ENCODE measurements at regions not wholly inside any gene's neighbourhood (a gene's known extent, or its start where the extent isn't known, plus 50 kb on each side); places are given as distances from the start of the nearest gene placed in this dataset.

- DNase-seq: no peak
Observed at GRCh38 chr2:153189091-153189888, 289.3 kb downstream of the RPRM start.

DNA sequence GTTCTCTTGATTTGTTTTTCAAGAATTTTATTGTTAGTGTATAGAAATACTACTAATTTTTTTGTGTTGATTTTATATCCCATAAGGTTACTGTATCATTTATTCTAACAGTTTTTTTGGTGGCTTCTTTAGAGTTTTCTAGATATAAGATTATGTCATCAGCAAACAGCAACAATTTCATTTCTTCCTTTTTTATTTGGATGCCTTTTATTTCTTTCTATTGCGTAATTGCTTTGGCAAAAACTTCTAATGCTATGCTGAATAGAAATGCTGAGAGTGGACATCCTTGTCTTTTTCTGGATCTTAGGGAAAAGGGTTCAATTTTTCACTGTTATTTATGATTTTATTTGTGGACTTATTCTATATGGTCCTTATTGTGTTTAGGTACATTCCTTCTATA, 298.8 kb downstream of the RPRM start:
- DNase-seq: no peak

GRCh38 chr2:153169609-153170008, 309.0 kb downstream of the RPRM start:
- no peak for DNase-seq

DNA sequence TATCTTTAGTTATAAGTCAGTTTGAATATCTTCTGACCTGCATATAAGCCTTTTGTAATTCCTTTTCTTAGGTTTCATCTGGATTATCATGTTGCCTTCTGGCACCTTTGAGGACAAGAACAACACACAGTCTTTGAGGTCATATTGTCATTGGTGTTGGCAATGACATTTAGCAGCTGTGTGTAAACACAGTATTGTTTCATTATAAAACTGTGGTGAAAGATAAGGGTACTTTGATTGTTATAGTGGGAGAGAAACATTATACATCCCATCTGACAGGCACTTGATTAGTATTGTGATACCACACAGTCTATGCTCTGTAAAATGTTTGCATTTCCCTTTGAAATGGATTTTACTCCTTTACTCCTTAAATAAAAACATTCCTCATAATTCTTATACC, 313.5 kb downstream of the RPRM start:
- DNase-seq: no peak

GRCh38 chr2:153163055-153163454, 315.5 kb downstream of the RPRM start:
- peak; percentile 22 for DNase-seq

DNA sequence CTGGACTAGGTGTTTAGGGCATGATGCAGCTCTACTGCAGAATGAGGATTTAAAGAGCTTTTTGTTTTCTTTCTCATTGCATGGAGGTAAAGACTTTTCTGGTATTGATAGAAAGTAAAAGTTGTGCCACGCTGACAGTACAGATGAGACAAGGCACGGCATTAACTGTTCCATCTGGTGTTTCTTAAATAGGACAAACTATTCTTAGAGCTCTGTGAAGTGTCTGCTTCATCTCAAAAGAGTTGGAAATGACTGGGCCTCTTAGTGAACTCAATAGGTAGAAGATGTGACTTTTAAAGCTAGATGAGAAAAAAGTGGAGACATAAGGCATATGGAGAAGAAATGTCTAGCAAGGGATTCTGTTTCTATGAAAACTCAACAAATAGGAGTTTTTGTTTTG, 321.8 kb downstream of the RPRM start:
- DNase-seq: no peak

DNA sequence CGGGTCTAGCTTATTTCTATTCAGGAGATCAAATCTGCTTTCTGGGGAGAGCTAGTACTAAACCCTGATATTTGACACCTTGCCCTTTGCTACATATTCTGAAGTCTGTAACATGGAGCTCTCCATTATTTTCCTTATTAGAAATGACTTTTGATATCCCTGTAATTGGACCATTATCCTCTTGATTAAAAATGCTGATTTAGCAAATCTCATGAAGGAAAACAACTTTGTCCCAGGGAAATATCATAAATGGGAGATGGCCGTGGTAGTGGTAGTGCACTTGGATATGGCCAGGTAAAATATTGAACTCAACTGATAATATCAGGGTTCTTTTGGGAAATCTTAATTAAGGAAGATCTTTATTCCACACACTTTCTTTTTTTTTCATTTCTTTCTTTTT, 326.5 kb downstream of the RPRM start:
- DNase-seq: no peak

GRCh38 chr2:153145470-153145978, 333.0 kb downstream of the RPRM start:
- DNase-seq: no peak

- DNase-seq: no peak
Observed at GRCh38 chr2:153143540-153143939, 335.0 kb downstream of the RPRM start.

DNA sequence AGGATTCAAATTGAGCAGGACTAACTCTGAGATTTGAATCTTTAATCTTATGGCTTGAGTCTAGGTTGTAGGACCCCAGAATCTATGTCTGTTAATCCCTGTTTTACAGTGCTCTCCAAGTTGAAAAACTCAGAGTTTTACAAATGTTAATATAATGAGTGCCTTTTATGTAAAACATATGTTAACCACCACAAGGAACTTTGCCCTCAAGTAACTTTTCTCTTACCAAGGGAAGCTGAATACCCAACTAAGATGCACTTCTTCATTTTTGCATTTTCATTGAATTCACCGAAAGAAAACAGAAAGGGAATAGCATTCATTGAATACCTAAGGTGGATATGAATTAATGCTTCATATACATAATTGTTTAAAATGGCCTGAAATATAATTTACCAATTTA, 338.1 kb downstream of the RPRM start:
- DNase-seq: no peak

DNA sequence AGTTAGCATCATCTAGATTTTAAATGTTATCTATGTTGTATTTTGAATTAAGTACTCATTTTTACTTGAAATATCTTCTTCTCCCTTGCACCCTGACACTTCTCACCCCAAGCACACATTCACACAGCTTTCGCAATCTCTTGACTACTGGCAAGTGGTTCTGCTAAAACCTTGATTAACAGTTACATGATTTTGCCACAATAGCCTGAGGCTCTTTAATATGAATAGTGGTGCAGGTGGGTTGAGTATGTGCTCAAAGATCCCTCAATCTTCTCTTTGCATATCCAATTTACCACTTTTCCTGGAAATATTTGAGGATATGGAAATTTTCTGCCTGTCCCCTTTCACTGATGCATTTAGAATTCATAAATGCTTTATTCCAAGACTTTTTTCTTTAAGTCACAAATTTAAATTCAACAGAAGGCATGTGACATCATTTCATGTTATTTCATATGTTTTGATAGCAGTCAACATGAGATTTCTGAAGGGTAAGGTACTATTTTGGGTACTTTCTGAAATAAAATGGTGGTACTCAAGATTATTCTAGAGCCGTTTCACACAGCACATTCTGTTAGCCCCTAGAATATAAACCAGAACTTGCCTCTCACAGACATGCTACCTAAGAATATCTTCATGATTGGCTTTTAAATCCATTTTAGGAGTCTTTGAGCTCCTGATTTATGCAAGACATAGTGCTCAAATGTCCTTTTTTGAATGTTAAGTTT, 339.7 kb downstream of the RPRM start:
- DNase-seq: no peak

GRCh38 chr2:153136216-153136615, 342.3 kb downstream of the RPRM start:
- DNase-seq: no peak

DNA sequence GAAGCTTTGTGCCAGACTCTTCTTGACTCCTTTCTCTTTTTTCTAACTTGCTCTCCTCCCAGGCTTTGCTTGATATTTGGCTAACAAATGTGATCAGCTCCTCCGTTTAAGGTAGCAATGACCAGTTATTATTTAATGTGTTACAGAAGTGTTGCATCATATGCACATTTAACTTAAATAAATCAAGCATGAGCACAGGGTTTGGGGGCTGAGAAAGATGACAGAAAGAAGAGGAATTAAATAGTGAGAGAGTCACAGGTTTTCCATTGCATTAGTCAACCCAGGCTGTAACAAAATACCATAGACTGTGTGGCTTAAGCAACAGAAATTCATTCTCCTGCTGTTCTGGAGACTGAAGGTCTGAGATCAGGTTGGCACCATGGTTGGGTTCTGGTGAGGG, 343.8 kb downstream of the RPRM start:
- DNase-seq: no peak

DNA sequence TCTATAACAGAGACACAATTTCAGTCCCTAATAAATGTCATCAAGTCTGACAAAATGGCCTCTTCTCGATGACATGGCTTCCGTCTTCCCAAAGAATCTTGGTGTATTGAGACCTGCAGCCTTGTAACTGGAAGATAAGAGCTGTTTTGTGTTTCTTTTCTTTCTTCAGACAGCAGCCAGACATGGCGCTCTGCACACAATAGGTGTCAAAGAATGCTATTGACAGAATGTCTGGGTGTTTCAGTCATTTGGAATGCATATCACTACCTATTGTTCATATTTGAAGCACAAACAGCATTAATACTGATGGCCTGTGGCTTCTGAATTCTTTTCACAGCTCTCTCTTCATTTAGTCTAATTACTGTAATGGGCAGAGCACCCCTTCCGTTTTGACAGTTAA, 344.8 kb downstream of the RPRM start:
- no peak for DNase-seq

- no peak for DNase-seq
Observed at GRCh38 chr2:153132418-153132817, 346.1 kb downstream of the RPRM start.

DNA sequence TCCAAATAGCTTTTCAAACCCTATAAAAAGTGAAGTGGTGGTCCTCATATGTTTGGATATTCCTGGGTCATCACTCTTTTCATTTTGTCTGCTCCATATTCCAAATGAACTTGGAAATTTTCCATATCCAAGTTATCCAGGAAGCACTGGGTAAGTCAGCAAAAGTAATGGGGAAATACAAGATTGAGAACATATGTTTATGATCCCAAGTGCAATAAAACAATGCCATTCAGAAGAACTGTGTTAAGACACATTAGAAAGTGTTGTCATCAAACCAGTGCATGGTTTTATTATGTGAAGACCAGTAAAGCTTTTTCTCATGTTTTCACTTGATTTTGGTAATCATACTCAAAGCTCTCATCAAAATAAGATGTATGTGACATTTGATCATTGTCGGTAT, 363.4 kb downstream of the RPRM start:
- DNase-seq: no peak

GRCh38 chr2:153110486-153110885, 368.1 kb downstream of the RPRM start:
- no peak for DNase-seq

GRCh38 chr2:153109793-153110192, 368.8 kb downstream of the RPRM start:
- DNase-seq: no peak

DNA sequence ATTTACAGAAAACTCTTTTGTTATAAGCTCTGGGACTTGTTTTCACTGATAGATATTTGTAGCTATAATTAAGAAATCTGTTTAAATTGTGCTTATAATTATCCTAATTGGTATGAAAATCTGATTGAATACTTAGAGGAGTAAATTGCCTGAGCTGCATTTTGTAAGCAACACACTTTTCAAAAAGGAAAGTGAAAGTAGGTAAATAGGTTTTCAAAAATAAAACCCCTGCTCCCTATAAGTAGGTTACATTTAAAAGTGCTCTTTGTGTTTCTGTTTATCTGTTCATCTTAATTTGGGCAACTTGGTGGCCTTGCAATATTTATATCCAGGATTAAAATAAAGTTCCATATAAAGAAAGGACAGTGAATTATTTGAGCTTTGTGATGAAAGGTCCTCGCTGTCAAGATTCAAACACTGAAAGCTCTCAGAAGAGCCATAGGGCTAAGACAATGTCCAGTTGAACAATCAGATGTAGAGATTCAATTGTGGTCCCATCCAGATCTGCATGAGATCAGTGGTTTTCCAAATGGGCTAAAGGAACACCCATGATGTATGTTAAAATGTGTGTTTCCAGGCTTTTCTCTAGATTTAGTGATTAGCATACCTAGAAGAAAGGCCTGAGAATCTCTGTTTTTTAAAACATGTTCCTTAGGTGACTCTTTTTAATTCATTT, 371.6 kb downstream of the RPRM start:
- DNase-seq: no peak

- no peak for DNase-seq
Observed at GRCh38 chr2:153105829-153106578, 372.6 kb downstream of the RPRM start.

DNA sequence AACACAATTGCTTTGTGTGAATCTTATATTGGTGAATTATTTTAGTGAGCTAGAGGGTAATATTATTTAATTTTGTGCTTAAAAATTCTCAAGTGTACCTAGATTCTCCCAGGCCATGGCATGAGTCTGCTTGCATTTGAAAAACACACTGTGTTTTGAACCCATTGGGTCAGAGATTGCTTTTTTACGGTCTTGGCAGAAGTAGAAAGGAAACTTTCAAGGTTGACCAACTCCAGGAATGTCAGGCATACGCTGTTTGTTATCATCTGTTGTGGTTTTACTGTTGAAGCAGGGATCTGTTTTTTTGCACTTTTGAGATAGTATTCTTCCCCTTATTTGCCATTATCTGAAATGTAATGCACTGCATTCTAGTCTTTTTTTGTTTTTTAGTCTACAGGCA, 377.4 kb downstream of the RPRM start:
- DNase-seq: no peak

DNA sequence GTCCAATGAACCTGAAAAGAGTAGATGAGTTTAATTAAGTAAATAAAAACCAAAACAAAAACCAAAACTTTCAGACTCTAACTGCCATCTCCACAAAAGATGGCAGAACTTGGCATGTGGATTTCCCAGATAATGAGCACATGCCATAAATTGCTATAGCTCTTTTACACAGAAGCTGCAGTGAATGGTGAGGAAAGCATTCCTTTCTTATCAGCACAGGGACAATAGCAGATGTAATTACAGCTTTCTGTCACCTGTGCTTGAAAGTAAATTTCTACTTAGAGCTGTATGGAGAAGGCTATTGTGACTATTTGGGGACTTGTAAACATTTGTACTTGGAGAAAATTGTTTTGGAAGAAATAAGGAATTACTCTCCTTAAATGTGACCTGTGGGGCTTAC, 378.4 kb downstream of the RPRM start:
- no peak for DNase-seq

DNA sequence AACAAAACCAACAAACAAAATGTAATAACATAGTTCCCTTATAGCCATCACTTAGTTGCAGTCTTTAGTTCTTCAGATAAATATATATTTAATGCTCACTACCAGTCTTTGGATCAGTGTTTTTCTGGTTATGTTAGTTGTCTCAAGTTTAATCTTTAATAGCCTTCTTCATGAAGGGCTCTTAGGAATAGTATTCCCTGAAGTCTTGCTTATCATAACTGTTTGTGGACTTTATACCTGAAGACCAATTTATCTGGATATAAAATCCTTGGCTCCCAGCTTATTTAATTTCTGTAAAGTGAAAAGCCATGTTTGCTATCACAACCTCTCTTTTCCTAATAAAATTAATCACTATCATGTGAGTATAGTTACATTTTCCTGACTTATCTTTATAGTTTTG, 379.7 kb downstream of the ARL6IP6 start:
- DNase-seq: no peak
